Gastrocnemius medialis (tissue), 4 donors: ENCODE measurements at regions not wholly inside any gene's neighbourhood (a gene's known extent, or its start where the extent isn't known, plus 50 kb on each side); places are given as distances from the start of the nearest gene placed in this dataset.

Experiments used
- POLR2A ChIP-seq, 2 donors: fragments of 450-650 bp; IDR thresholded peaks; one replicate each; pipeline ENCODE4 v1.6.1; 2017; ENCODE audit warnings: antibody characterized with exemption in 2 of 2, mild to moderate bottlenecking in 2 of 2, moderate library complexity in 2 of 2
- TF ChIP-seq, protein P1 (sequence below), 5 experiments: fragments of 450-650 bp in 3 of 5; fragments of 200-600 bp in 2 of 5; sonication (generic) in 2 of 5; IDR thresholded peaks in 4 of 5; conservative IDR thresholded peaks in 1 of 5; 1 replicate in 4 of 5; 2 replicates in 1 of 5; pipeline ENCODE4 v1.5.1; 2016 to 2019; ENCODE audit warnings: antibody characterized with exemption in 5 of 5, mild to moderate bottlenecking in 3 of 5, moderate library complexity in 3 of 5

DNA sequence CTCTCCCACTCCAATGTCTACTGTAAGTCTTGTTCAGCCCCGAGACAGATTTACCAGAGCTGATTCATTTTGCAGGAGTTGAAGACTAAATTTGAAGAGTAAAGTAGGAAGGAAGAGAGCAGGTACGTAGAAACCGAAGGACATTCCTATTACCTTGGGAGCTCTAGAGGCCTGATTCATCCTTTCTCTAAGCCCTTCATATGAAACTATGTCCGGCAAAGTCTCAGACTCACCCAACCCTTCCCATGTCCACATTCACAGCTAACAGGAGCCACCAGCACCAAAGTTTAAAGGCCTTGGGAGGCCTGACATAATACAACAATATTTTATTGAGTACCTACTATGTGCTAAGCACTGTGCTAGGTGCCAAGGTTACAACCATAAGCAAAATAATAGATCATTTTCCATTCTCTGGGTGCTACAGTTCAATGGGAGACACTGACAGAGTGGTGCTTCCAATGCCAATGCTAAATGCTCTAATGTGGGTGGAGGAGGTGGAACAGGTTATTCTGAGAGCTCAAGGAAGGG lies 86.6 kb downstream of the PHLDA1 start:
- TF ChIP-seq, protein P1, sequence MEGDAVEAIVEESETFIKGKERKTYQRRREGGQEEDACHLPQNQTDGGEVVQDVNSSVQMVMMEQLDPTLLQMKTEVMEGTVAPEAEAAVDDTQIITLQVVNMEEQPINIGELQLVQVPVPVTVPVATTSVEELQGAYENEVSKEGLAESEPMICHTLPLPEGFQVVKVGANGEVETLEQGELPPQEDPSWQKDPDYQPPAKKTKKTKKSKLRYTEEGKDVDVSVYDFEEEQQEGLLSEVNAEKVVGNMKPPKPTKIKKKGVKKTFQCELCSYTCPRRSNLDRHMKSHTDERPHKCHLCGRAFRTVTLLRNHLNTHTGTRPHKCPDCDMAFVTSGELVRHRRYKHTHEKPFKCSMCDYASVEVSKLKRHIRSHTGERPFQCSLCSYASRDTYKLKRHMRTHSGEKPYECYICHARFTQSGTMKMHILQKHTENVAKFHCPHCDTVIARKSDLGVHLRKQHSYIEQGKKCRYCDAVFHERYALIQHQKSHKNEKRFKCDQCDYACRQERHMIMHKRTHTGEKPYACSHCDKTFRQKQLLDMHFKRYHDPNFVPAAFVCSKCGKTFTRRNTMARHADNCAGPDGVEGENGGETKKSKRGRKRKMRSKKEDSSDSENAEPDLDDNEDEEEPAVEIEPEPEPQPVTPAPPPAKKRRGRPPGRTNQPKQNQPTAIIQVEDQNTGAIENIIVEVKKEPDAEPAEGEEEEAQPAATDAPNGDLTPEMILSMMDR (IDR thresholded peaks at IDR 0.05 in 4 of 5, conservative IDR thresholded peaks at IDR 0.05 in 1 of 5), result no peak
- no peak for TF ChIP-seq POLR2A (IDR thresholded peaks at IDR 0.05)
